Endothelial cell (in vitro differentiated cells): ENCODE measurements at regions not wholly inside any gene's neighbourhood (a gene's known extent, or its start where the extent isn't known, plus 50 kb on each side); places are given as distances from the start of the nearest gene placed in this dataset.

Experiments used
- DNase-seq: peaks from one replicate; pipeline ENCODE4 v3.0.0; 2021; ENCODE audit warnings: low spot score
- H3K27ac Mint-ChIP-seq: one replicate; pipeline ENCODE4 v1.8.0; 2021; ENCODE audit warnings: mixed read lengths, inconsistent platforms; ENCODE audit not compliant: unreplicated experiment
- H3K27me3 Mint-ChIP-seq: one replicate; pipeline ENCODE4 v1.8.0; 2021; ENCODE audit warnings: mild to moderate bottlenecking, moderate library complexity, mixed read lengths, inconsistent platforms; ENCODE audit not compliant: unreplicated experiment
- H3K36me3 Mint-ChIP-seq: one replicate; pipeline ENCODE4 v1.8.0; 2021; ENCODE audit warnings: mild to moderate bottlenecking, low read depth, mixed read lengths, inconsistent platforms; ENCODE audit not compliant: unreplicated experiment
- H3K4me1 Mint-ChIP-seq: one replicate; pipeline ENCODE4 v1.8.0; 2021; ENCODE audit warnings: mild to moderate bottlenecking, mixed read lengths, inconsistent platforms; ENCODE audit not compliant: unreplicated experiment
- H3K4me3 Mint-ChIP-seq: one replicate; pipeline ENCODE4 v1.8.0; 2021; ENCODE audit warnings: mild to moderate bottlenecking, mixed read lengths, inconsistent platforms; ENCODE audit not compliant: unreplicated experiment
- H3K9me3 Mint-ChIP-seq: one replicate; pipeline ENCODE4 v1.8.0; 2021; ENCODE audit warnings: mixed read lengths, inconsistent platforms; ENCODE audit not compliant: unreplicated experiment
- CTCF ChIP-seq: fragments of 200-600 bp; sonication (generic); IDR thresholded peaks from one replicate; pipeline ENCODE4 v1.5.0; 2021; ENCODE audit warnings: antibody characterized with exemption; ENCODE audit not compliant: unreplicated experiment

GRCh38 chr6:159608961-159609651 lies 83.9 kb downstream of the SOD2 start:
- peak; percentile 39 for TF ChIP-seq CTCF
- Mint-ChIP-seq H3K36me3 (no peaks in the 10 kb centered on the region), H3K27me3 (no peaks in the 10 kb centered on the region), H3K9me3 (no peaks in the 10 kb centered on the region), H3K4me3 (no peak overlapping the region), H3K4me1 (no peaks in the 10 kb centered on the region), H3K27ac (no peak overlapping the region)
- DNase-seq = peak; percentile 52

GRCh38 chr6:159606786-159607185 lies 86.3 kb downstream of the SOD2 start:
- Mint-ChIP-seq H3K36me3 (no peaks in the 10 kb centered on the region), H3K4me1 (peaks cover under 1% of the 10 kb centered on the region), H3K9me3 (no peaks in the 10 kb centered on the region), H3K27ac (no peak overlapping the region), H3K27me3 (no peaks in the 10 kb centered on the region), H3K4me3 (no peak overlapping the region)
- no peak for TF ChIP-seq CTCF
- DNase-seq = no peak

- Mint-ChIP-seq H3K36me3 (no peaks in the 10 kb centered on the region), H3K4me1 (peaks cover 6% of the 10 kb centered on the region), H3K4me3 (no peak overlapping the region), H3K27me3 (peaks cover 1% of the 10 kb centered on the region), H3K9me3 (no peaks in the 10 kb centered on the region), H3K27ac (no peak overlapping the region)
- DNase-seq = no peak
- TF ChIP-seq CTCF = no peak
These were observed 88.5 kb downstream of the SOD2 start for GRCh38 chr6:159604443-159604956.

- Mint-ChIP-seq H3K4me3 (no peak overlapping the region), H3K4me1 (peaks cover 6% of the 10 kb centered on the region), H3K36me3 (no peaks in the 10 kb centered on the region), H3K27ac (no peak overlapping the region), H3K9me3 (no peaks in the 10 kb centered on the region), H3K27me3 (peaks cover 1% of the 10 kb centered on the region)
- DNase-seq = no peak
- no peak for TF ChIP-seq CTCF
These were observed 90.5 kb downstream of the SOD2 start for GRCh38 chr6:159602431-159603041.

- Mint-ChIP-seq H3K36me3 (no peaks in the 10 kb centered on the region), H3K27me3 (peaks cover 1% of the 10 kb centered on the region), H3K4me1 (peaks cover 6% of the 10 kb centered on the region), H3K9me3 (no peaks in the 10 kb centered on the region), H3K4me3 (no peak overlapping the region), H3K27ac (no peak overlapping the region)
- TF ChIP-seq CTCF = no peak
- no peak for DNase-seq
These were observed 91.8 kb downstream of the SOD2 start for GRCh38 chr6:159601211-159601610.
